ENCODE measurements at regions not wholly inside any gene's neighbourhood (a gene's known extent, or its start where the extent isn't known, plus 50 kb on each side); places are given as distances from the start of the nearest gene placed in this dataset.
"Not testable (repeated sequence)": the region's sequence is repeated elsewhere in the genome, so short reads cannot be mapped to it uniquely, and the experiment has no call there.

GRCh38 chr12:124086299-124086898, 113.4 kb downstream of the ZNF664 start:
- H3K4me3 Mint-ChIP-seq: no peak overlapping the region
- H3K27ac Mint-ChIP-seq (ENCODE audit: unreplicated experiment): no peak overlapping the region
- no peaks in the 10 kb centered on the region for H3K36me3 Mint-ChIP-seq (ENCODE audit: low read depth)
- H3K4me1 Mint-ChIP-seq: peaks cover 6% of the 10 kb centered on the region
- DNase-seq (ENCODE audit: low read depth, low spot score): no peak
- TF ChIP-seq, protein P1, sequence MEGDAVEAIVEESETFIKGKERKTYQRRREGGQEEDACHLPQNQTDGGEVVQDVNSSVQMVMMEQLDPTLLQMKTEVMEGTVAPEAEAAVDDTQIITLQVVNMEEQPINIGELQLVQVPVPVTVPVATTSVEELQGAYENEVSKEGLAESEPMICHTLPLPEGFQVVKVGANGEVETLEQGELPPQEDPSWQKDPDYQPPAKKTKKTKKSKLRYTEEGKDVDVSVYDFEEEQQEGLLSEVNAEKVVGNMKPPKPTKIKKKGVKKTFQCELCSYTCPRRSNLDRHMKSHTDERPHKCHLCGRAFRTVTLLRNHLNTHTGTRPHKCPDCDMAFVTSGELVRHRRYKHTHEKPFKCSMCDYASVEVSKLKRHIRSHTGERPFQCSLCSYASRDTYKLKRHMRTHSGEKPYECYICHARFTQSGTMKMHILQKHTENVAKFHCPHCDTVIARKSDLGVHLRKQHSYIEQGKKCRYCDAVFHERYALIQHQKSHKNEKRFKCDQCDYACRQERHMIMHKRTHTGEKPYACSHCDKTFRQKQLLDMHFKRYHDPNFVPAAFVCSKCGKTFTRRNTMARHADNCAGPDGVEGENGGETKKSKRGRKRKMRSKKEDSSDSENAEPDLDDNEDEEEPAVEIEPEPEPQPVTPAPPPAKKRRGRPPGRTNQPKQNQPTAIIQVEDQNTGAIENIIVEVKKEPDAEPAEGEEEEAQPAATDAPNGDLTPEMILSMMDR (conservative IDR thresholded peaks at IDR 0.05): no peak
- H3K27me3 Mint-ChIP-seq (ENCODE audit: low read depth): no peaks in the 10 kb centered on the region
- peaks cover under 1% of the 10 kb centered on the region for H3K9me3 Mint-ChIP-seq

DNA sequence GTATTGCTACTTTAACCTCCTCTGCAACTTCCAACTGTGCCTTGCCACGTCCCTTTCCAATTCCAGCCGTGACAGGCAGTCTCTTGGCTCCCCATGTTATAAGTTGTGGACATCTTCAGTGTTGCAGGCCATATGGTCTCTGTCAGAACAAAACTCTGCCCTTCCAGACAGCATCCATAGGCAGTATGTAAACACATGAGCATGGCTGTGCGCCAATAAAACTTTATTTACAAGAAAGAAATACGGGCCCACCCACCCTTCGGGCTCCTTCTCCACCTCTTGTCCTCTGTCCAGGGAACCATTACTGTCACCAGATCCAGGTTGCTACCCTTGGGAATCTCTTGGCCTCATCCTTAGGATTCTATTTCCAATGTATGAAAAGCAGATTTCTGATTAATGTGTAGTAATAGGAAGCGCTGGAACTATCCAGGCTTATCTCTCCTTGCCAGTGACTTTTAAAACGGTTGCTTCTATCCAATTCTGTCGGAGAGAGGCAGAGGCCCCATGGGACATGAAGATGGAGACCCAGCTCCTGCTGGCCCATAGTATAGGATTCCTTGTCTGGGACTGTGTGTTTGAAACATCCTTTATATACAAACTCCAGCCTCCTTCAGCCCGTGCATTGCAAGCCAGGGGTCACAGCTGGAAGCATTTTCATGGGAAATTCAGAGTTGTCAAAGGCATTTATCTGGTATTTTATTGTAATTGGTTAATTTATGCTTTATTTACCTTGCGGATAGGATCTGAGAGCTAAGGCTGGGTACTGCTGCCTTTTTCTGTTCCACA, 114.4 kb downstream of the ZNF664 start:
- Mint-ChIP-seq H3K9me3 (peaks cover 4% of the 10 kb centered on the region), H3K4me3 (no peak overlapping the region), H3K27ac (ENCODE audit: unreplicated experiment) (no peak overlapping the region), H3K4me1 (peaks cover 6% of the 10 kb centered on the region), H3K36me3 (ENCODE audit: low read depth) (no peaks in the 10 kb centered on the region), H3K27me3 (ENCODE audit: low read depth) (no peaks in the 10 kb centered on the region)
- TF ChIP-seq, protein P1 (conservative IDR thresholded peaks at IDR 0.05): no peak
- DNase-seq (ENCODE audit: low read depth, low spot score): no peak

GRCh38 chr12:124088217-124088907, 115.3 kb downstream of the ZNF664 start:
- Mint-ChIP-seq H3K36me3 (ENCODE audit: low read depth) (no peaks in the 10 kb centered on the region), H3K4me1 (peaks cover 6% of the 10 kb centered on the region), H3K27ac (ENCODE audit: unreplicated experiment) (no peak overlapping the region), H3K27me3 (ENCODE audit: low read depth) (no peaks in the 10 kb centered on the region), H3K9me3 (peaks cover 4% of the 10 kb centered on the region), H3K4me3 (no peak overlapping the region)
- TF ChIP-seq, protein P1 (conservative IDR thresholded peaks at IDR 0.05): no peak
- DNase-seq (ENCODE audit: low read depth, low spot score): no peak

GRCh38 chr12:124089181-124089914, 116.3 kb downstream of the ZNF664 start:
- DNase-seq (ENCODE audit: low read depth, low spot score); H3K4me3 Mint-ChIP-seq; H3K9me3 Mint-ChIP-seq; H3K4me1 Mint-ChIP-seq; H3K36me3 Mint-ChIP-seq (ENCODE audit: low read depth); H3K27ac Mint-ChIP-seq (ENCODE audit: unreplicated experiment); H3K27me3 Mint-ChIP-seq (ENCODE audit: low read depth): not testable (repeated sequence)

GRCh38 chr12:124091835-124092234, 118.8 kb downstream of the ZNF664 start:
- H3K4me3 Mint-ChIP-seq: no peak overlapping the region
- TF ChIP-seq, protein P1 (conservative IDR thresholded peaks at IDR 0.05): no peak
- peaks cover 4% of the 10 kb centered on the region for H3K4me1 Mint-ChIP-seq
- H3K9me3 Mint-ChIP-seq: peaks cover 4% of the 10 kb centered on the region
- peaks cover 3% of the 10 kb centered on the region for H3K27me3 Mint-ChIP-seq (ENCODE audit: low read depth)
- H3K36me3 Mint-ChIP-seq (ENCODE audit: low read depth): no peaks in the 10 kb centered on the region
- H3K27ac Mint-ChIP-seq (ENCODE audit: unreplicated experiment): no peak overlapping the region
- no peak for DNase-seq (ENCODE audit: low read depth, low spot score)

DNA sequence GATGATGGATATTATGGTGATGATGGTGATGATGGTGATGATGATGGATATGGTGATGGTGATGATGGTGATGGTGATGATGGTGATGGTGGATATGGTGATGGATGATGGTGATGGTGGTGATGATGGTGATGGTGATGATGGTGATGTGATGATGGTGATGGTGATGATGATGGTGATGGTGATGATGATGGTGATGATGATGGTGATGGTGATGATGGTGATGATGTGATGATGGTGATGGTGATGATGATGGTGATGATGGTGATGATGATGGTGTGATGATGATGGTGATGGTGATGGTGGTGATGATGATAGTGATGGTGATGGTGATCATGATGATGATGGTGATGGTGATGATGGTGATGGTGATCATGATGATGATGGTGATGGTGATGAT, 119.5 kb downstream of the ZNF664 start:
- DNase-seq (ENCODE audit: low read depth, low spot score); H3K36me3 Mint-ChIP-seq (ENCODE audit: low read depth); H3K27me3 Mint-ChIP-seq (ENCODE audit: low read depth); H3K9me3 Mint-ChIP-seq; H3K4me3 Mint-ChIP-seq; H3K27ac Mint-ChIP-seq (ENCODE audit: unreplicated experiment): not testable (repeated sequence)
- H3K4me1 Mint-ChIP-seq: peaks cover 11% of the 10 kb centered on the region

Data from neural crest cell (in vitro differentiated cells).